Sigmoid colon (tissue), 6 donors: ENCODE measurements at regions not wholly inside any gene's neighbourhood (a gene's known extent, or its start where the extent isn't known, plus 50 kb on each side); places are given as distances from the start of the nearest gene placed in this dataset.
"Not testable (repeated sequence)": the region's sequence is repeated elsewhere in the genome, so short reads cannot be mapped to it uniquely, and the experiment has no call there.

Source experiments
- DNase-seq: peaks from one replicate; pipeline ENCODE4 v3.0.0-alpha.2; 2019
- H3K27ac ChIP-seq, 4 donors: fragments of 200-600 bp; sonication (generic); one replicate each; pipeline ENCODE4 v1.5.1; 2016 to 2019; ENCODE audit warnings: mild to moderate bottlenecking in 1 of 4
- H3K27me3 ChIP-seq, 3 donors: fragments of 200-600 bp; sonication (generic); one replicate each; pipeline ENCODE4 v1.5.1; 2019; ENCODE audit warnings: mild to moderate bottlenecking in 1 of 3
- H3K36me3 ChIP-seq, 4 donors: fragments of 200-600 bp; sonication (generic); one replicate each; pipeline ENCODE4 v1.5.1; 2016 to 2019
- H3K4me1 ChIP-seq, 4 donors: fragments of 200-600 bp; sonication (generic); one replicate each; pipeline ENCODE4 v1.5.1; 2017 to 2019
- H3K4me3 ChIP-seq, 4 donors: fragments of 200-600 bp; sonication (generic); one replicate each; pipeline ENCODE4 v1.5.1; 2017 to 2019; ENCODE audit warnings: mild to moderate bottlenecking in 2 of 4, moderate library complexity in 1 of 4
- H3K9me3 ChIP-seq, 4 donors: fragments of 200-600 bp in 3 of 4; sonication (generic) in 3 of 4; one replicate each; pipeline versions ENCODE4 v1.5.1 to v1.6.1; 2013 to 2019
- WGBS, 2 donors: extraction: QIAGEN DNeasy Blood & Tissue Kit; methylation state at CpG; one replicate each; pipeline ENCODE4 v1.1.7; 2013; 5-methylcytosine and 5-hydroxymethylcytosine counted together
- intact Hi-C: fragments of 100-400 bp; cut with DNase I; formaldehyde crosslinking; loops from one replicate; pipeline ENCODE4 v1.15.1; 2023
- small RNA-seq, 3 donors: library from RNA; depleted of rRNA; stranded (forward); fragments of <200 nt; gene quantifications; one replicate each; pipeline ENCODE3, GENCODE V24; 2016
- TF ChIP-seq, protein P1 (sequence below), 4 experiments: fragments of 450-650 bp in 3 of 4; fragments of 200-600 bp in 1 of 4; IDR thresholded peaks; one replicate each; pipeline ENCODE4 v1.5.1; 2016 to 2019; ENCODE audit warnings: antibody characterized with exemption in 4 of 4, mild to moderate bottlenecking in 3 of 4, moderate library complexity in 2 of 4
- donor health status: healthy with polysubstance abuse.
- donor health status: healthy.

DNA sequence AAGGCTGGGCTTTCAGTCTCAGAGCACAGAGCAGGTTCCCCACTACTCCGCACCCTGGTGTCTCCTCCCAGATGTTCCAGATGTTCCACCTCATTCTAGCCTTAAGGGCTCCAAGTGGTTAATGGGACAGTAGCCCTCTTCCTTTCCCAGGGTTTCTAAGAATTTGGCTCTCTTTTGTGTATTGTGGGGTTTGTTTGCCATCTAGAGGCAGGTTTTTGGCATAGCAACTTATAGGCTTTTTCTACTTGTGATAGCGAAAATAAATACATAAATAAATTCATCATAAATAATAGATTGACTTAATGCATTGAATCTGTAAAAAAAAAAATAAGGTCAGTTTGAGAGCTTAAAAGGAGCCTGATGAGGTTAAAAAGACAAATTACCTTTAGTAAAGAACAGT is 86.1 kb upstream of the XKR3 start:
- H3K9me3 ChIP-seq, DNase-seq, H3K4me3 ChIP-seq, H3K4me1 ChIP-seq, H3K36me3 ChIP-seq, H3K27ac ChIP-seq, H3K27me3 ChIP-seq, intact Hi-C loops: not testable (repeated sequence)
- 25 to 32% methylated on average over 2 of the region's 2 CpGs for WGBS, 2 donors

DNA sequence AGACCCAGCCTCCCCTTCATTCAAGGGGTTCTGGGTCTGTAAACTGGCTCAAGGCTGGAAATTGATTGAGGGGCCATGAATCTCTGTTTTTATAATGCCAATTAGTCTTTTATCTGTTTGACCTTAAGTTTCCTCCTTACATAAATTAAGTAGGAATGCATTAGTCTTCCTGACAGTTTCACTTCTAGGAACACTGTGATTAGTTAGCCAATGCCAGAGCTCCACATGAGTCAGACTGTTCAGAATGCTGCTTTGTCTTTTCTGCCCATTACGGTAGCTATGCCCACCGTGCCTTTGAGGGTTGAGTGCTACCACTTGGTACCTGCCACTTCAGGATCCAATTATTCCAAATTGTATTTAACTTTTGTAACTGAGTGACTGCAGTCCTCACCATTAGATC is 76.8 kb upstream of the XKR3 start:
- WGBS, 2 donors = 81 to 82% methylated on average over 2 of the region's 2 CpGs
- DNase-seq, H3K4me3 ChIP-seq, H3K27ac ChIP-seq, H3K9me3 ChIP-seq, H3K27me3 ChIP-seq, H3K36me3 ChIP-seq, H3K4me1 ChIP-seq, intact Hi-C loops: not testable (repeated sequence)

DNA sequence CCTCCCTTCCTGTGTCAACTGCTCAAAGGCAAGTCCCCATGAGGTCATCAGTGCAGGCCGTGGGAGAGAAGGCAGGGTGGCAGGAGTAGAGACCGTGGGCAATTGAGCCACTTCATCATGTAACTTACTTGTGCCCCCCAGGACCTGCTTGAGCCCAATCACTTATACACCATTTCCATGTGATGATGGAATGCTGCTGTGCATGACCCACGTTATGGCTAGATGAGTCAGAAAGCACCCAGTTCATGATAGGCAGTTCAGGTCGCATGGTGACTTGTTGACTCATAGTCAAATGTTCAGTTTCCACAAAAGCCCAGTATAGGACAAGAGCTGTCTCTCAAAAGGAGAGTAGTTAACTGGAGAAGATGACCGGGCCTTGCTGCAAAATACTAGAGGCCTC is 76.4 kb upstream of the XKR3 start:
- H3K27ac ChIP-seq, intact Hi-C loops: not testable (repeated sequence)

DNA sequence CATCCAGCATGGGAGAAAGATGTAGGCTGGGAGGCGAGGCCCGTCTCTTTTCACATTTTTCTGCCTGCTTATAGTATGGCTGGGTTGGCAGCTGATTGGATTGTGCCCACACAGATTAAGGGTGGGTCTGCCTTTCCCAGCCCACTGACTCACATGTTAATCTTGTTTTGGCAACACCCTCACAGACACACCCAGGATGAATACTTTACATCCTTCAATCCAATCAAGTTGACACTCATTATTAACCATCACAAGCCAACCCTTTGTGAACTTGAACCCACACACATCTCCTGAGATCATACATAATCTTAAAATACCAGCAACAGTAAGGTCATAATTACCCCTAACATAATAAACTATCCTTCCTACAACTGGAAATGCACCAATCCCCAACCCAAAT is 74.1 kb upstream of the XKR3 start:
- H3K4me1 ChIP-seq, H3K4me3 ChIP-seq, H3K27me3 ChIP-seq, intact Hi-C loops, H3K27ac ChIP-seq, H3K9me3 ChIP-seq, DNase-seq, H3K36me3 ChIP-seq: not testable (repeated sequence)
- 83 to 90% methylated on average over 2 of the region's 2 CpGs for WGBS, 2 donors

More for the DNA sequence above, 76.4 kb upstream of the XKR3 start:
- DNase-seq, H3K27me3 ChIP-seq, H3K36me3 ChIP-seq, H3K4me3 ChIP-seq, H3K9me3 ChIP-seq, H3K4me1 ChIP-seq: not testable (repeated sequence)
- WGBS, 2 donors = 66 to 86% methylated on average over 4 of the region's 5 CpGs

DNA sequence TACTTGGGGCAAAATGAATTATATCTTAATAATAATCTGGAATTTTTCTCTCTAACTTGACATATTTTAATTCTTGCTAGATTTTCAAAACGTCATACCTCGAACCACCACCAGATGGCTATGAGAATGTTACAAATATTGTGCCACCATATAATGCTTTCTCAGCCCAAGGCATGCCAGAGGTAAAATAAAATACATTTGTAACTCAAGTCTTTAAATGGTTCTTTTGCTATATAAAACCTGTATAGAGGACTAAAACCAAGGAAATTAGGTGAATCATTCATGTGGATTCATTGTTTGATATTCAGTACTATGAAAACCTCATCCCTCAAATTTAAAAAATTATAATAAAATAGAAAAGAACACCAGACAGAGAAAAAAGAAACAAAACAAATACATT is 72.2 kb upstream of the XKR3 start:
- H3K36me3 ChIP-seq, DNase-seq: not testable (repeated sequence)
- WGBS, 2 donors = 0% methylated on average over 1 of the region's 2 CpGs

DNA sequence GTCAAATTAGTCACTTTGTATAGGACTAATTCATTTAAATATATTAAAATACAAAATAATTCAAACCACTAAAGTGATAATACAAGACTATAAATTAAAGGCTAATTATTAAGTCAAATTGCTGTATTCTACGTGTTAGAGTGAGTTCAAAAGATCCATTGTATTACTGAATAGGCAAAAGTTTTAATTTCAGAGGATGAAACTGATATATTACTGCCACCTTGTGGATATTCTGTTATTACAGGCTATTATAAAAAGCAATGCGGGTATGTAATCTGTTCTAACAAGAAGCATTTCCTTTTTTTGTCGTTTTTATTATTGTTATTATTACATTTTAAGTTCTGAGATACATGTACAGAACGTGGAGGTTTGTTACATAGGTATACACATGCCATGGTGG is 66.7 kb upstream of the XKR3 start:
- TF ChIP-seq, protein P1, sequence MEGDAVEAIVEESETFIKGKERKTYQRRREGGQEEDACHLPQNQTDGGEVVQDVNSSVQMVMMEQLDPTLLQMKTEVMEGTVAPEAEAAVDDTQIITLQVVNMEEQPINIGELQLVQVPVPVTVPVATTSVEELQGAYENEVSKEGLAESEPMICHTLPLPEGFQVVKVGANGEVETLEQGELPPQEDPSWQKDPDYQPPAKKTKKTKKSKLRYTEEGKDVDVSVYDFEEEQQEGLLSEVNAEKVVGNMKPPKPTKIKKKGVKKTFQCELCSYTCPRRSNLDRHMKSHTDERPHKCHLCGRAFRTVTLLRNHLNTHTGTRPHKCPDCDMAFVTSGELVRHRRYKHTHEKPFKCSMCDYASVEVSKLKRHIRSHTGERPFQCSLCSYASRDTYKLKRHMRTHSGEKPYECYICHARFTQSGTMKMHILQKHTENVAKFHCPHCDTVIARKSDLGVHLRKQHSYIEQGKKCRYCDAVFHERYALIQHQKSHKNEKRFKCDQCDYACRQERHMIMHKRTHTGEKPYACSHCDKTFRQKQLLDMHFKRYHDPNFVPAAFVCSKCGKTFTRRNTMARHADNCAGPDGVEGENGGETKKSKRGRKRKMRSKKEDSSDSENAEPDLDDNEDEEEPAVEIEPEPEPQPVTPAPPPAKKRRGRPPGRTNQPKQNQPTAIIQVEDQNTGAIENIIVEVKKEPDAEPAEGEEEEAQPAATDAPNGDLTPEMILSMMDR (IDR thresholded peaks at IDR 0.05) = peak in 3 of 4 experiments; percentile 13 to 43 (median 42)
- H3K9me3 ChIP-seq, H3K4me3 ChIP-seq, DNase-seq, H3K27ac ChIP-seq, H3K27me3 ChIP-seq, H3K36me3 ChIP-seq, H3K4me1 ChIP-seq, intact Hi-C loops: not testable (repeated sequence)
- 1% methylated on average over 3 of the region's 4 CpGs for WGBS, 2 donors

More for the DNA sequence above, 72.2 kb upstream of the XKR3 start:
- H3K27ac ChIP-seq, H3K4me1 ChIP-seq, intact Hi-C loops, H3K27me3 ChIP-seq, H3K4me3 ChIP-seq, H3K9me3 ChIP-seq: not testable (repeated sequence)

DNA sequence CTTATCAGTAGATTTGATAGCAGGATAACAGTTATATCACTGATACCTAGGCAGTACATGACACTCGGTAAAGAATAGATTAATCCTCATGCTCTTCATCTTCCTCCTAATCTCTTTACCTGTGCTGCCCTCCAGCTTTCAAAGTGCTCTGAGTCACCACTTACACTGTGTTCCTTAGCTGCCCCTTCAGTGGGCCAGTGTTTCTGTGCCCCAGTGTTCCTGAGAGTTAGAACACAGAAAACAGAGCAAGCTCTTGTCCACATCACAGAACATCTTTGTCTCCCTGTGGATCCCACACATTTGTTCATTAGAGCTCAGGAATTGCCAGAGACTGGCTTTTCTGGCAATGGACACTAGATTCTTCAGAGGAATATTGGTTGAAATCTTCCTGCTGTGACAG is 51.1 kb upstream of the XKR3 start:
- not testable (repeated sequence) for H3K9me3 ChIP-seq
- 90 to 92% methylated on average over 1 of the region's 1 CpG for WGBS, 2 donors

More for the DNA sequence above, 51.1 kb upstream of the XKR3 start:
- H3K36me3 ChIP-seq, H3K27me3 ChIP-seq, H3K4me1 ChIP-seq, H3K4me3 ChIP-seq, DNase-seq, intact Hi-C loops, H3K27ac ChIP-seq: not testable (repeated sequence)

Small RNAs in the stretch of these regions (small RNA-seq; reads per million reads assigned to genes)
- gene AC006548.1 (0 reads per million in 3 donors), gene MTND1P17 (0 reads per million in 3 donors)
